GM13977 (cell line): ENCODE measurements at regions not wholly inside any gene's neighbourhood (a gene's known extent, or its start where the extent isn't known, plus 50 kb on each side); places are given as distances from the start of the nearest gene placed in this dataset.

ENCODE experiments used
- DNase-seq: peaks from one replicate; pipeline ENCODE4 v3.0.0; 2012; ENCODE audit warnings: low spot score
- CTCF ChIP-seq: IDR thresholded peaks from 2 replicates; pipeline ENCODE4 v1.5.1; 2012; ENCODE audit warnings: mild to moderate bottlenecking, control low read depth; ENCODE audit not compliant: insufficient read depth; ENCODE audit errors: extremely low read depth, missing control alignments
- in situ Hi-C: fragments of 300-500 bp; cut with MboI; formaldehyde crosslinking; loops from one replicate; pipeline ENCODE4 v1.12.0; 2022; ENCODE audit warnings: low sequenced_read_pairs, low pct_unique_long_range_greater_than_20kb, mixed read lengths, inconsistent platforms; ENCODE audit not compliant: unreplicated experiment

- in situ Hi-C loops = no loop called here
- no peak for TF ChIP-seq CTCF
- DNase-seq = no peak
These were observed 1668.2 kb downstream of the HACE1 start for GRCh38 chr6:103191391-103192093.

- in situ Hi-C loops = no loop called here
- no peak for TF ChIP-seq CTCF
- no peak for DNase-seq
These were observed 1674.9 kb downstream of the HACE1 start for GRCh38 chr6:103184776-103185175.

GRCh38 chr6:103183831-103184411 lies 1675.8 kb downstream of the HACE1 start:
- in situ Hi-C loops = no loop called here
- no peak for TF ChIP-seq CTCF
- DNase-seq = no peak

GRCh38 chr6:103178193-103178592 lies 1681.5 kb downstream of the HACE1 start:
- no peak for DNase-seq
- TF ChIP-seq CTCF = no peak
- in situ Hi-C loops = no loop called here

- DNase-seq = no peak
- in situ Hi-C loops = no loop called here
- TF ChIP-seq CTCF = no peak
These were observed 1681.9 kb downstream of the HACE1 start for GRCh38 chr6:103177791-103178190.

GRCh38 chr6:103175056-103175455 lies 1684.7 kb downstream of the HACE1 start:
- no peak for TF ChIP-seq CTCF
- no peak for DNase-seq
- in situ Hi-C loops = no loop called here
